Gastroesophageal sphincter (tissue), 3 donors: ENCODE measurements at regions not wholly inside any gene's neighbourhood (a gene's known extent, or its start where the extent isn't known, plus 50 kb on each side); places are given as distances from the start of the nearest gene placed in this dataset.

ENCODE experiments used
- EP300 ChIP-seq: sonication (generic); formaldehyde crosslinking; IDR thresholded peaks from one replicate; pipeline ENCODE4 v1.6.1; 2017; ENCODE audit warnings: antibody characterized with exemption, mild to moderate bottlenecking
- POLR2A ChIP-seq, 2 donors: fragments of 450-650 bp; IDR thresholded peaks; one replicate each; pipeline ENCODE4 v1.6.1; 2017; ENCODE audit warnings: antibody characterized with exemption in 2 of 2, mild to moderate bottlenecking in 2 of 2, moderate library complexity in 1 of 2
- TF ChIP-seq, protein P1 (sequence below), 4 experiments: fragments of 200-600 bp in 2 of 4; fragments of 450-650 bp in 2 of 4; sonication (generic) in 1 of 4; IDR thresholded peaks; one replicate each; pipeline ENCODE4 v1.5.1; 2017 to 2019; ENCODE audit warnings: antibody characterized with exemption in 4 of 4, mild to moderate bottlenecking in 2 of 4, moderate library complexity in 2 of 4

DNA sequence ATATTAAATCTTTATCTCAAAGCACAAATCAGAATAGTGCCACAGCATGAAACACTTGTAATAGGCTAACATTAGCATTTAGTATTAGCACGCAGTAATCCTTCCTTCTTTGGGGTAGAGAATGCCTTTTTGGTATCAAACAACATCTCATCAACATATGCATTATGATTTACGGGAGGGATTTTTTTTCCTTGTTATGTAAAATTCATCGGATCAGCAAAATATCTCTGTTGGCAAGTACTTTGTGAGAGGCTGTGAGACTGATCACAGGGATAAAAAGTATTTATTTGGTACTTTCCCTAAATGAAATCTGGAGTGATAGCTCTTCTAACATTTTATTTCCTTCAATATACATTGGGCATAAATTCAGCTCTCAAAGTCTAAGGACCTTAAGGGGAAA, 68.4 kb upstream of the TMEM178A start:
- TF ChIP-seq, protein P1, sequence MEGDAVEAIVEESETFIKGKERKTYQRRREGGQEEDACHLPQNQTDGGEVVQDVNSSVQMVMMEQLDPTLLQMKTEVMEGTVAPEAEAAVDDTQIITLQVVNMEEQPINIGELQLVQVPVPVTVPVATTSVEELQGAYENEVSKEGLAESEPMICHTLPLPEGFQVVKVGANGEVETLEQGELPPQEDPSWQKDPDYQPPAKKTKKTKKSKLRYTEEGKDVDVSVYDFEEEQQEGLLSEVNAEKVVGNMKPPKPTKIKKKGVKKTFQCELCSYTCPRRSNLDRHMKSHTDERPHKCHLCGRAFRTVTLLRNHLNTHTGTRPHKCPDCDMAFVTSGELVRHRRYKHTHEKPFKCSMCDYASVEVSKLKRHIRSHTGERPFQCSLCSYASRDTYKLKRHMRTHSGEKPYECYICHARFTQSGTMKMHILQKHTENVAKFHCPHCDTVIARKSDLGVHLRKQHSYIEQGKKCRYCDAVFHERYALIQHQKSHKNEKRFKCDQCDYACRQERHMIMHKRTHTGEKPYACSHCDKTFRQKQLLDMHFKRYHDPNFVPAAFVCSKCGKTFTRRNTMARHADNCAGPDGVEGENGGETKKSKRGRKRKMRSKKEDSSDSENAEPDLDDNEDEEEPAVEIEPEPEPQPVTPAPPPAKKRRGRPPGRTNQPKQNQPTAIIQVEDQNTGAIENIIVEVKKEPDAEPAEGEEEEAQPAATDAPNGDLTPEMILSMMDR (IDR thresholded peaks at IDR 0.05): no peak
- TF ChIP-seq EP300: no peak
- TF ChIP-seq POLR2A (IDR thresholded peaks at IDR 0.05): no peak
